GM12892 (cell line): ENCODE measurements at regions not wholly inside any gene's neighbourhood (a gene's known extent, or its start where the extent isn't known, plus 50 kb on each side); places are given as distances from the start of the nearest gene placed in this dataset.

Source experiments
- POLR2A ChIP-seq: IDR thresholded peaks from 2 replicates; pipeline ENCODE4 v1.6.1; 2011; ENCODE audit warnings: low read depth, low read length, control low read depth
- POLR2AphosphoS5 ChIP-seq: IDR thresholded peaks from 2 replicates; pipeline ENCODE4 v1.6.1; 2011; ENCODE audit warnings: low read depth, low read length, control low read depth
- TAF1 ChIP-seq: IDR thresholded peaks from 2 replicates; pipeline ENCODE4 v1.6.1; 2011; ENCODE audit warnings: low read depth, mild to moderate bottlenecking, control low read depth, low read length, borderline replicate concordance

GRCh38 chr11:130550150-130550549 is 101.7 kb downstream of the ADAMTS15 start:
- TF ChIP-seq POLR2AphosphoS5 = no peak
- no peak for TF ChIP-seq POLR2A
- no peak for TF ChIP-seq TAF1
